DND-41 (cell line): ENCODE measurements at regions not wholly inside any gene's neighbourhood (a gene's known extent, or its start where the extent isn't known, plus 50 kb on each side); places are given as distances from the start of the nearest gene placed in this dataset.

Source experiments
- ATAC-seq: fragments of 200-7000 bp; cut with Tn5 transposase; 3 replicates; pipeline ENCODE4 v1.9.1; 2021; ENCODE audit warnings: low read depth; ENCODE audit not compliant: insufficient read depth
- DNase-seq: peaks from one replicate; pipeline ENCODE4 v3.0.0-alpha.2; 2020
- H2AFZ ChIP-seq: 2 replicates; pipeline ENCODE4 v1.6.0; 2012; ENCODE audit warnings: low read depth, low read length
- H3K27ac ChIP-seq: 2 replicates; pipeline ENCODE4 v1.5.1; 2012; ENCODE audit warnings: low read length, inconsistent platforms
- H3K27me3 ChIP-seq: fragments of 200-600 bp; sonication (generic); 2 replicates; pipeline ENCODE4 v1.6.0; 2012; ENCODE audit warnings: low read length, mild to moderate bottlenecking, inconsistent platforms; ENCODE audit not compliant: insufficient read depth, poor library complexity
- H3K36me3 ChIP-seq: 2 replicates; pipeline ENCODE4 v1.5.1; 2012; ENCODE audit warnings: low read length, inconsistent platforms; ENCODE audit not compliant: insufficient read depth
- H3K4me1 ChIP-seq: 2 replicates; pipeline ENCODE4 v1.5.1; 2012; ENCODE audit warnings: mild to moderate bottlenecking, low read length; ENCODE audit not compliant: insufficient read depth
- H3K4me2 ChIP-seq: 2 replicates; pipeline ENCODE4 v1.6.0; 2012; ENCODE audit warnings: mild to moderate bottlenecking, moderate library complexity, low read length, inconsistent platforms; ENCODE audit not compliant: insufficient read depth
- H3K4me3 ChIP-seq, 2 experiments: fragments of 200-600 bp in 1 of 2; shearing (Covaris generic) in 1 of 2; 2 replicates each; pipeline ENCODE4 v1.5.1; 2012 to 2016; ENCODE audit warnings: inconsistent platforms in 2 of 2, low read length in 2 of 2, mild to moderate bottlenecking in 2 of 2, low read depth in 1 of 2, moderate library complexity in 1 of 2
- H3K79me2 ChIP-seq: 2 replicates; pipeline ENCODE4 v1.6.0; 2012; ENCODE audit warnings: low read length, inconsistent platforms; ENCODE audit not compliant: insufficient read depth
- H3K9ac ChIP-seq: 2 replicates; pipeline ENCODE4 v1.6.0; 2012; ENCODE audit warnings: low read depth, mild to moderate bottlenecking, inconsistent platforms, low read length, moderate library complexity
- H3K9me3 ChIP-seq: 2 replicates; pipeline ENCODE4 v1.5.1; 2012; ENCODE audit warnings: low read length, moderate library complexity, mild to moderate bottlenecking, inconsistent platforms; ENCODE audit not compliant: insufficient read depth, severe bottlenecking
- H4K20me1 ChIP-seq: 2 replicates; pipeline ENCODE4 v1.6.0; 2012; ENCODE audit warnings: low read length; ENCODE audit not compliant: insufficient read depth
- EZH2 ChIP-seq: IDR thresholded peaks from 3 replicates; pipeline ENCODE4 v1.6.1; 2012; ENCODE audit warnings: borderline replicate concordance, low read depth, mild to moderate bottlenecking, moderate library complexity, low read length, inconsistent platforms; ENCODE audit not compliant: severe bottlenecking
- TF ChIP-seq, protein P1 (sequence below): IDR thresholded peaks from 2 replicates; pipeline ENCODE4 v1.5.1; 2012; ENCODE audit warnings: borderline replicate concordance, low read length, moderate library complexity, mild to moderate bottlenecking; ENCODE audit not compliant: poor library complexity, severe bottlenecking; ENCODE audit errors: extremely low read depth

DNA sequence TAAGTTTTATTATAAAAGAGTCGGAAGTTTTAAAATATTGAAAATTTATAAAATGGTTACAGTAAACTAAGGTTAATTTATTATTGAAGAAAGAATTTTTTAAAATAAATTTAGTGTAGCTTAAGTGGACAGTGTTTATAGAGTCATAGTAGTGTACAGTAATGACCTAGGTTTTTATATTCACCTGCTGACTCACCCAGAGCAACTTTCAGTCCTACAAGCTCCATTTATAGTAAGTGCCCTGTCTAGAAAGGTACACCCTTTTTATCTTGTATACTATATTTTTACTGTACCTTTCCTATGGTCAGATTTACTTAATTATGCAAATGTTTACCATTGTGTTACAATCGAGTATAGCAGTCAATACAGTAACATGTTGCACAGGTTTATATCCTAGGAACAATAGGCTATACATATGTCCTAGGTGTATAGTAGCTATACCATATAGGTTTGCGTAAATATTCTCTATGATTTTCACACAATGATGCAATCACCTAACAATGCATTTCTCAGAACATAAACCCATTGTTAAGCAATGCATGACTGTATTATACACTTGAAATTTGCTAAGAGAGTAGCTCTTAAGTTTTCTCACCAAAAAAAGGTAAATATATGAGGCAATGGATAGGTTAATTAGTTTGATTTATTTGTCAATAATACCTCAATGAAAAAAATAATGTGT lies 106.9 kb upstream of the CD96 start:
- no peak for DNase-seq
- TF ChIP-seq, protein P1, sequence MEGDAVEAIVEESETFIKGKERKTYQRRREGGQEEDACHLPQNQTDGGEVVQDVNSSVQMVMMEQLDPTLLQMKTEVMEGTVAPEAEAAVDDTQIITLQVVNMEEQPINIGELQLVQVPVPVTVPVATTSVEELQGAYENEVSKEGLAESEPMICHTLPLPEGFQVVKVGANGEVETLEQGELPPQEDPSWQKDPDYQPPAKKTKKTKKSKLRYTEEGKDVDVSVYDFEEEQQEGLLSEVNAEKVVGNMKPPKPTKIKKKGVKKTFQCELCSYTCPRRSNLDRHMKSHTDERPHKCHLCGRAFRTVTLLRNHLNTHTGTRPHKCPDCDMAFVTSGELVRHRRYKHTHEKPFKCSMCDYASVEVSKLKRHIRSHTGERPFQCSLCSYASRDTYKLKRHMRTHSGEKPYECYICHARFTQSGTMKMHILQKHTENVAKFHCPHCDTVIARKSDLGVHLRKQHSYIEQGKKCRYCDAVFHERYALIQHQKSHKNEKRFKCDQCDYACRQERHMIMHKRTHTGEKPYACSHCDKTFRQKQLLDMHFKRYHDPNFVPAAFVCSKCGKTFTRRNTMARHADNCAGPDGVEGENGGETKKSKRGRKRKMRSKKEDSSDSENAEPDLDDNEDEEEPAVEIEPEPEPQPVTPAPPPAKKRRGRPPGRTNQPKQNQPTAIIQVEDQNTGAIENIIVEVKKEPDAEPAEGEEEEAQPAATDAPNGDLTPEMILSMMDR: no peak
- no peak for TF ChIP-seq EZH2

DNA sequence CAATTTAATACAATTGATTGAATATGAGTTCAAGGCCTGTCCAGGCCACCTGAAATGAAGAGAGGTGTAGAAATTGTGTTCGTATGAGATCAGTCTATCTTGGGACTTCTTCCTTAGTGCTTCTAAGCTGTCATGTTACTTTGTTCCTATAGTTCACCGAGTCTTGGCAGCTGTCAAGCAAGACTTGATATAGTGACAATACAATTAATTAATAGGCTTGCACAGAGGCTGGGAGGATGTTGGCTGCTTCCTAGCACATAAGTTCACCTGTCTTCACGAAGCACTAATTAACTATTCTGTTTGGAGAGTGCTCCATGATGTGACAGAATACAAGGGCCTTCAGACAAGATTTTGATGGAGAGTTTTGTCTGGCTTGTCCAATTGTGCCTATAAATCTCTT lies 103.7 kb upstream of the CD96 start:
- H3K4me1 ChIP-seq: no peaks in the 10 kb centered on the region
- TF ChIP-seq, protein P1: no peak
- no peak for TF ChIP-seq EZH2
- no peaks in the 10 kb centered on the region for H3K27me3 ChIP-seq
- H3K4me2 ChIP-seq: no peak overlapping the region
- no peaks in the 10 kb centered on the region for H3K36me3 ChIP-seq
- H3K79me2 ChIP-seq: no peaks in the 10 kb centered on the region
- ATAC-seq: no peak
- H3K27ac ChIP-seq: no peak overlapping the region
- no peak overlapping the region for H3K9ac ChIP-seq
- H3K4me3 ChIP-seq: no peak overlapping the region
- no peak for DNase-seq
- no peaks in the 10 kb centered on the region for H4K20me1 ChIP-seq
- H3K9me3 ChIP-seq: peaks cover 2% of the 10 kb centered on the region
- no peak overlapping the region for H2AFZ ChIP-seq

More for the DNA sequence above, 106.9 kb upstream of the CD96 start:
- Histone ChIP-seq H3K9me3 (peaks cover under 1% of the 10 kb centered on the region), H3K4me3 (no peak overlapping the region), H3K4me1 (no peaks in the 10 kb centered on the region), H3K27ac (no peak overlapping the region), H3K4me2 (no peak overlapping the region), H3K27me3 (no peaks in the 10 kb centered on the region), H3K36me3 (no peaks in the 10 kb centered on the region), H4K20me1 (no peaks in the 10 kb centered on the region), H3K79me2 (no peaks in the 10 kb centered on the region), H2AFZ (no peak overlapping the region), H3K9ac (no peak overlapping the region)
- ATAC-seq: no peak

- no peak overlapping the region for H2AFZ ChIP-seq
- ATAC-seq (peak; percentile 87), DNase-seq (peak; percentile 69)
- H3K4me1 ChIP-seq: peaks cover 6% of the 10 kb centered on the region; the same call in 1 of the 2 replicates
- H4K20me1 ChIP-seq: no peaks in the 10 kb centered on the region
- H3K4me3 ChIP-seq: no peak overlapping the region
- H3K9ac ChIP-seq: no peak overlapping the region
- H3K27me3 ChIP-seq: no peaks in the 10 kb centered on the region
- H3K9me3 ChIP-seq: no peaks in the 10 kb centered on the region
- H3K4me2 ChIP-seq: no peak overlapping the region
- no peaks in the 10 kb centered on the region for H3K36me3 ChIP-seq
- TF ChIP-seq, protein P1: no peak
- no peak for TF ChIP-seq EZH2
- H3K79me2 ChIP-seq: no peaks in the 10 kb centered on the region
- H3K27ac ChIP-seq: no peak overlapping the region
Observed at GRCh38 chr3:111454551-111454950, 87.4 kb upstream of the CD96 start.
